Astrocyte of the spinal cord (primary cell): ENCODE measurements at regions not wholly inside any gene's neighbourhood (a gene's known extent, or its start where the extent isn't known, plus 50 kb on each side); places are given as distances from the start of the nearest gene placed in this dataset.
"Not testable (repeated sequence)": the region's sequence is repeated elsewhere in the genome, so short reads cannot be mapped to it uniquely, and the experiment has no call there.

Experiments used
- DNase-seq: peaks from one replicate; pipeline ENCODE4 v3.0.0; 2011; ENCODE audit warnings: low read depth, low spot score
- H3K4me3 ChIP-seq: 2 replicates; pipeline ENCODE4 v1.5.1; 2011; ENCODE audit warnings: low read depth, mild to moderate bottlenecking, low read length, moderate library complexity
- CTCF ChIP-seq: IDR thresholded peaks from 2 replicates; pipeline ENCODE4 v1.5.1; 2012; ENCODE audit warnings: low read depth, mild to moderate bottlenecking, low read length, inconsistent platforms
- in situ Hi-C: cut with HindIII; loops from 2 replicates; pipeline ENCODE4 v1.10.0; 2017; ENCODE audit warnings: low sequenced_read_pairs

- H3K4me3 ChIP-seq, DNase-seq, in situ Hi-C loops: not testable (repeated sequence)
Measured at GRCh38 chr1:91207691-91208090, 185.9 kb upstream of the ZNF644 start.

DNA sequence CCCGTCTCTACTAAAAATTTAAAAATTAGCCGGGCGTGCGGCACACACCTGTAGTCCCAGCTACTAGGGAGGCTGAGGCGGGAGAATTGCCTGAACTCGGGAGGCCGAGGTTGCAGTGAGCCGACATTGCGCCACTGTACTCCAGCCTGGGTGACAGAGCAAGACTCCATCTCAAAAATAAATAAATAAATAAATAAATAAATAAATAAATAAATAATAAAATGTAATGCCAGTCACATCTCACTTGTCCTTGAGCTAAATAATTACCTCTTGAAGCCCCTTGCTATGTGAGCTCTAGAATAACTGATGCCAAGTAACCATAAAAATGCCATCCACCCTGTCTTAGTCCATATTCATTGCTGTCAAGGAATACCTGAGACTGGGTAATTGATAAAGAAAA is 182.3 kb upstream of the ZNF644 start:
- in situ Hi-C loops, H3K4me3 ChIP-seq, DNase-seq: not testable (repeated sequence)

DNA sequence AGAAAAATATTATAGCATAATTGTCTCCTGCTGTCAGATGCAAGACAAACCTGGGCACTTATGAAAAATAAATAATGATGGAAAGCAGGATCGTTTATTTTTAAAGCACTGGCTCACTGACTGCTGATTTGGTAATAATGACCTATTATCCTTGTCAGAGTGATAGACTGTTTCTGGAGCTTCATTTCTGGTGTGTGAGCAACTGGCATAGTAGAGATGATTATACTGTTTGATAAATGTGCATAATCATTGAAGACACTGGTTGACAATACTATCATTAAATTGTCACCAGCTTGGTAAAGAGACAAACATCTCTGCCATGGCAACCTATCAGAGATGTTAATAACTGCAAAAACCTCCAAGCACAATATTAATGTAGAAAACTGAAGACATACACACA is 179.9 kb upstream of the ZNF644 start:
- H3K4me3 ChIP-seq = no peak overlapping the region
- no peak for DNase-seq
- no peak for TF ChIP-seq CTCF
- in situ Hi-C loops = no loop called here

- no peak for TF ChIP-seq CTCF
- H3K4me3 ChIP-seq = no peak overlapping the region
- in situ Hi-C loops = no loop called here
- no peak for DNase-seq
Measured at GRCh38 chr1:91201176-91201575, 179.3 kb upstream of the ZNF644 start.

GRCh38 chr1:91200675-91201074 is 178.8 kb upstream of the ZNF644 start:
- in situ Hi-C loops = no loop called here
- no peak for DNase-seq
- H3K4me3 ChIP-seq = no peak overlapping the region
- TF ChIP-seq CTCF = no peak

DNA sequence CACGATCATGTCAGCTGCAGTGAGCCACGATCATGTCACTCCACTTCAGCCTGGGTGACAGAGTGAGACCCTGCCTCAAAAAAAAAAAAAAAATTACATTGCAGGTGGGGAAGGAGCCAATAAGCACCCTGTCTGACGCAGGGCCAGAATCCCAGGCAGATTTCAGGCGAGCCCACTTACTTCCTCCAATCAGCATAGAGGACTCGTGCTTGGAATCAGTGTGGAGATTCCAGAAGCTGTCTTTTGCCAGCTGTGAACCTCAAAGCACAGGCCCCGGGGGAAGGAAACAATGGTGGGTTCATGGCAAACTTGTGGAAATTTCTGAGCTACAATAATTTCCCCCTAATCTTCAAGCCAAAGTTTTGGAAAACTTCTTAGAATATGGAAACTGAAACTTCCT is 178.2 kb upstream of the ZNF644 start:
- DNase-seq = no peak
- in situ Hi-C loops = no loop called here
- no peak overlapping the region for H3K4me3 ChIP-seq
- TF ChIP-seq CTCF = no peak

DNA sequence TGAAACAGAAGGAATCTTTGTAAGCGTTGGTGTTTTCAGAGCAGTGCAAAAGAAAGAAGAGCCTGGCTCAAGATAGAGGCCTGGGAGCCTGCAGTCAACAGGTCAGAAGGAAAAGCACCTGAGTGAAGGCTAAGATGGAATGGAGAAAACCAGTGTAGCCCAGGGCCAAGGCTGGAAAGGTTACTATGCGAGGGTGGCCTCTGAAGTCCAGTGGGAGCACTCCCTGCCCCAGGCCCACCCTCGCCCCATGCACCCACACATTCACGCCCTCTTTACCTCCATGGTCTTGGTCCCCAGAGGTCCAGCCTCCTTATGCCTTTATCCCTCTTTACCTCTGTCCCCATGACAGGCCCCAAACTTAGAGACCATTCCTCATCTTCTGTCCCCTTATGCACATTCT is 169.2 kb upstream of the ZNF644 start:
- DNase-seq = no peak
- no peak for TF ChIP-seq CTCF
- in situ Hi-C loops = no loop called here
- H3K4me3 ChIP-seq = no peak overlapping the region

DNA sequence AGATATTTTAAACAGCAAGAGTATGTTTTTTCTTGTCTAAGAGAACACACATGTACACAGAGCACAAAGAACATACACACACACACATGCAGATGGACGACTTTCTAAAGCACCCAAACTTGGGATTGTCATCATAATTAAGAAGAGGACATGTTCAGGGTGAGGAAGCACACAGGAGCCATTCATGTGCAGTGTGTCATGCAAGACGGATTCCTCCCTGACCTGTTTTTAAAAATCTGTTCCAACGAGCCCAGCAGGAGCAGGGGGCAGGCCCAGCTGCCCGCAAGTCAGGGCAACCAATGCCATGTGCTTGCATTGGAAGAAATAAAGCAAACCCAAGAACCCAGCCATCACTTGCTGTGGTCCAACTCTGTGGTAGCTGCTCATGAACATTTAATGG is 167.3 kb upstream of the ZNF644 start:
- no peak overlapping the region for H3K4me3 ChIP-seq
- in situ Hi-C loops = no loop called here
- TF ChIP-seq CTCF = no peak
- DNase-seq = no peak

DNA sequence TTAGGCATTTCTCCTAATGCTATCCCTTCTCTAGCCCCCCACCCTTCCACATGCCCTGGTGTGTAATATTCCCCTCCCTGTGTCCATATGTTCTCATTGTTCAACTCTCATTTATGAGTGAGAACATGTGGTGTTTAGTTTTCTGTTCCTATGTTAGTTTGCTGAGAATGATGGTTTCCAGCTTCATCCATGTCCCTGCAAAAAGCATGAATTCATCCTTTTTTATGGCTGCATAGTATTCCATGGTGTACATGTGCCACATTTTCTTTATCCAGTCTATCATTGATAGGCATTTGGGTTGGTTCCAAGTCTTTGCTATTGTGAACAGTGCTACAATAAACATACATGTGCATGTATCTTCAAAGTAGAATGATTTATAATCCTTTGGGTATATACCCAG is 161.0 kb upstream of the ZNF644 start:
- H3K4me3 ChIP-seq, in situ Hi-C loops, DNase-seq: not testable (repeated sequence)
